GM03348 (cell line): ENCODE measurements at regions not wholly inside any gene's neighbourhood (a gene's known extent, or its start where the extent isn't known, plus 50 kb on each side); places are given as distances from the start of the nearest gene placed in this dataset.
"Not testable (repeated sequence)": the region's sequence is repeated elsewhere in the genome, so short reads cannot be mapped to it uniquely, and the experiment has no call there.

Experiments used
- DNase-seq: peaks from one replicate; pipeline ENCODE4 v3.0.0; 2012; ENCODE audit warnings: low spot score

- no peak for DNase-seq
Measured at GRCh38 chr12:115319446-115320040, 635.6 kb upstream of the TBX3 start.

- peak; percentile 46 for DNase-seq
Measured at GRCh38 chr12:115313929-115314328, 630.0 kb upstream of the TBX3 start.

GRCh38 chr12:115312901-115313300 is 628.9 kb upstream of the TBX3 start:
- DNase-seq, result no peak

- no peak for DNase-seq
Measured at GRCh38 chr12:115311875-115312274, 627.9 kb upstream of the TBX3 start.

- DNase-seq, result no peak
Measured at GRCh38 chr12:115308918-115309317, 624.9 kb upstream of the TBX3 start.

GRCh38 chr12:115306380-115306779 is 622.4 kb upstream of the TBX3 start:
- DNase-seq, result no peak

- no peak for DNase-seq
Measured at GRCh38 chr12:115305867-115306266, 621.9 kb upstream of the TBX3 start.

- no peak for DNase-seq
Measured at GRCh38 chr12:115305275-115305674, 621.3 kb upstream of the TBX3 start.

- DNase-seq, result no peak
Measured at GRCh38 chr12:115303723-115304309, 619.8 kb upstream of the TBX3 start.

- DNase-seq, result no peak
Measured at GRCh38 chr12:115297445-115297844, 613.5 kb upstream of the TBX3 start.

GRCh38 chr12:115296613-115297198 is 612.7 kb upstream of the TBX3 start:
- no peak for DNase-seq

- DNase-seq, result no peak
Measured at GRCh38 chr12:115295886-115296285, 611.9 kb upstream of the TBX3 start.

- DNase-seq, result no peak
Measured at GRCh38 chr12:115294453-115295133, 610.6 kb upstream of the TBX3 start.

GRCh38 chr12:115285429-115285828 is 601.5 kb upstream of the TBX3 start:
- not testable (repeated sequence) for DNase-seq

- no peak for DNase-seq
Measured at GRCh38 chr12:115273456-115273855, 589.5 kb upstream of the TBX3 start.

GRCh38 chr12:115268451-115268850 is 584.5 kb upstream of the TBX3 start:
- no peak for DNase-seq

GRCh38 chr12:115267891-115268290 is 583.9 kb upstream of the TBX3 start:
- DNase-seq, result peak; percentile 49

GRCh38 chr12:115267464-115267863 is 583.5 kb upstream of the TBX3 start:
- DNase-seq, result peak; percentile 33

- DNase-seq, result no peak
Measured at GRCh38 chr12:115264605-115265004, 580.6 kb upstream of the TBX3 start.

- DNase-seq, result no peak
Measured at GRCh38 chr12:115261691-115262398, 577.9 kb upstream of the TBX3 start.

- DNase-seq, result no peak
Measured at GRCh38 chr12:115260762-115261675, 577.0 kb upstream of the TBX3 start.
